MCF 10A (cell line): ENCODE measurements at regions not wholly inside any gene's neighbourhood (a gene's known extent, or its start where the extent isn't known, plus 50 kb on each side); places are given as distances from the start of the nearest gene placed in this dataset.
A peak's percentile ranks its signal among the peaks of the same experiment; 100 is the strongest.

Experiments
- BruUV-seq: library from RNA; stranded (reverse); fragments of 400-500 nt; replicated peaks from 2 replicates; lab custom pipeline; 2021; lab: Mats Ljungman, UMichigan
- CTCF ChIA-PET: fragments of 300-600 bp; sonication (Branson Sonifier 250); formaldehyde crosslinking; extraction: SDS; loops from one replicate; lab custom pipeline; 2021; ENCODE audit warnings: antibody characterized with exemption, inconsistent platforms; lab: Yijun Ruan, JAX
- POLR2A ChIA-PET: fragments of 300-600, 350-650 bp; sonication (Branson Sonifier 250); formaldehyde crosslinking; extraction: SDS; loops from one replicate; lab custom pipeline; 2020; ENCODE audit warnings: antibody characterized with exemption, inconsistent platforms; lab: Yijun Ruan, JAX
- DNase-seq: peaks from one replicate; pipeline ENCODE4 v3.0.0-alpha.2; 2018; ENCODE audit not compliant: unreplicated experiment
- H3K27ac Mint-ChIP-seq: one replicate; pipeline ENCODE4 v1.8.0; 2022; ENCODE audit warnings: mild to moderate bottlenecking, low read depth, mixed read lengths; ENCODE audit not compliant: unreplicated experiment
- H3K27me3 Mint-ChIP-seq: one replicate; pipeline ENCODE4 v1.8.0; 2022; ENCODE audit warnings: mixed read lengths; ENCODE audit not compliant: insufficient read depth, unreplicated experiment
- H3K36me3 Mint-ChIP-seq: one replicate; pipeline ENCODE4 v1.8.0; 2022; ENCODE audit warnings: mild to moderate bottlenecking, moderate library complexity, mixed read lengths; ENCODE audit not compliant: insufficient read depth, unreplicated experiment
- H3K4me1 Mint-ChIP-seq: one replicate; pipeline ENCODE4 v1.8.0; 2022; ENCODE audit warnings: mixed read lengths; ENCODE audit not compliant: insufficient read depth, unreplicated experiment
- H3K4me3 Mint-ChIP-seq: one replicate; pipeline ENCODE4 v1.8.0; 2022; ENCODE audit warnings: mild to moderate bottlenecking, moderate library complexity, mixed read lengths; ENCODE audit not compliant: unreplicated experiment
- H3K9me3 Mint-ChIP-seq: one replicate; pipeline ENCODE4 v1.8.0; 2022; ENCODE audit warnings: mixed read lengths; ENCODE audit not compliant: unreplicated experiment
- CTCF ChIP-seq: fragments of 200-600 bp; IDR thresholded peaks from one replicate; pipeline ENCODE4 v1.8.0; 2022; ENCODE audit warnings: antibody characterized with exemption, mild to moderate bottlenecking; ENCODE audit not compliant: unreplicated experiment
- intact Hi-C: fragments of 100-400 bp; cut with micrococcal nuclease; formaldehyde crosslinking; loops from 2 replicates; pipeline ENCODE4 v1.14.1; 2022

- DNase-seq: no peak
- intact Hi-C loops: no loop called here
- no peaks in the 10 kb centered on the region for H3K9me3 Mint-ChIP-seq
- H3K4me3 Mint-ChIP-seq: no peak overlapping the region
- ChIA-PET CTCF (no interaction called here), POLR2A (no interaction called here)
- TF ChIP-seq CTCF: no peak
- H3K4me1 Mint-ChIP-seq: no peaks in the 10 kb centered on the region
- H3K36me3 Mint-ChIP-seq: no peaks in the 10 kb centered on the region
- peaks cover 44% of the 10 kb centered on the region for H3K27me3 Mint-ChIP-seq
- no TSS peak for BruUV-seq
- H3K27ac Mint-ChIP-seq: no peak overlapping the region
These were observed 130.6 kb upstream of the PITX2 start for GRCh38 chr4:110753466-110753865.

GRCh38 chr4:110754716-110755115, 131.8 kb upstream of the PITX2 start:
- BruUV-seq: no TSS peak
- peak; percentile 17 for DNase-seq
- CTCF ChIA-PET: no interaction called here

GRCh38 chr4:110769578-110769977, 146.7 kb upstream of the PITX2 start:
- POLR2A ChIA-PET: no interaction called here
- Mint-ChIP-seq H3K27ac (no peak overlapping the region), H3K4me1 (no peaks in the 10 kb centered on the region), H3K4me3 (no peak overlapping the region), H3K36me3 (no peaks in the 10 kb centered on the region), H3K9me3 (peaks cover 8% of the 10 kb centered on the region), H3K27me3 (peaks cover 73% of the 10 kb centered on the region)
- CTCF ChIA-PET: no interaction called here
- BruUV-seq: no TSS peak
- no peak for DNase-seq
- TF ChIP-seq CTCF: no peak
- intact Hi-C loops: no loop called here

More at GRCh38 chr4:110754716-110755115, 131.8 kb upstream of the PITX2 start:
- Mint-ChIP-seq H3K9me3 (no peaks in the 10 kb centered on the region), H3K27me3 (peaks cover 44% of the 10 kb centered on the region), H3K36me3 (no peaks in the 10 kb centered on the region), H3K4me1 (no peaks in the 10 kb centered on the region), H3K4me3 (no peak overlapping the region), H3K27ac (no peak overlapping the region)
- no peak for TF ChIP-seq CTCF
- intact Hi-C loops: no loop called here
- POLR2A ChIA-PET: no interaction called here

GRCh38 chr4:110770353-110770752, 147.5 kb upstream of the PITX2 start:
- POLR2A ChIA-PET: interaction anchor here (0.7 kb wide), 1 partner anchor 19 kb away, joined by 3 read pairs; no protein-coding TSS in a partner anchor
- intact Hi-C loops: no loop called here
- Mint-ChIP-seq H3K27me3 (peaks cover 72% of the 10 kb centered on the region), H3K27ac (no peak overlapping the region), H3K9me3 (peaks cover 8% of the 10 kb centered on the region), H3K36me3 (no peaks in the 10 kb centered on the region), H3K4me3 (no peak overlapping the region), H3K4me1 (no peaks in the 10 kb centered on the region)
- no peak for TF ChIP-seq CTCF
- BruUV-seq: no TSS peak
- CTCF ChIA-PET: no interaction called here
- DNase-seq: no peak
